HG03159 (cell line): ENCODE measurements at regions not wholly inside any gene's neighbourhood (a gene's known extent, or its start where the extent isn't known, plus 50 kb on each side); places are given as distances from the start of the nearest gene placed in this dataset.
"Not testable (repeated sequence)": the region's sequence is repeated elsewhere in the genome, so short reads cannot be mapped to it uniquely, and the experiment has no call there.

Experiments used
- ATAC-seq: cut with Tn5 transposase; IDR thresholded peaks from one replicate; pipeline ENCODE4 v1.9.1; 2021; ENCODE audit warnings: mild to moderate bottlenecking, moderate library complexity; ENCODE audit not compliant: unreplicated experiment

GRCh38 chr1:166685891-166686290, 153.4 kb upstream of the POGK start:
- not testable (repeated sequence) for ATAC-seq

GRCh38 chr1:166690596-166690995, 148.7 kb upstream of the POGK start:
- not testable (repeated sequence) for ATAC-seq

GRCh38 chr1:166691476-166691875, 147.8 kb upstream of the POGK start:
- ATAC-seq: no peak

DNA sequence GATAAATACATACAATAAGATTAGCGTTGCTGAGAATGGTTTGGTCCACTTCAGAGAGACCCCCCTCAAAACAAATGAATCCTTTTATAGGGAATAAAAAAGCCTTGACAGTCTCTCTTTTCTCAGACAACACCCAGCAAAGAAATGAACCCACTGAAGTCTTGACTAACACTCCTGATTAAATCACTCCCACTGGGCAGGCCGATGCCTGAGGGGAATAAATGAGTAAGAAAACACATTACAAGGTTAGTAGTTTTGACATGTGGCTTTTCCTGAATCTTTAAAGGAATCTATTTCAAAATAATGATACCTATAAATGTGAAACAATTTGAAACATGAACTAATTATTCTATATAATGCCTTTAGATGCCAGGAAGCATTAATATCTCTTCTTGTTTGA, 146.9 kb upstream of the POGK start:
- no peak for ATAC-seq

DNA sequence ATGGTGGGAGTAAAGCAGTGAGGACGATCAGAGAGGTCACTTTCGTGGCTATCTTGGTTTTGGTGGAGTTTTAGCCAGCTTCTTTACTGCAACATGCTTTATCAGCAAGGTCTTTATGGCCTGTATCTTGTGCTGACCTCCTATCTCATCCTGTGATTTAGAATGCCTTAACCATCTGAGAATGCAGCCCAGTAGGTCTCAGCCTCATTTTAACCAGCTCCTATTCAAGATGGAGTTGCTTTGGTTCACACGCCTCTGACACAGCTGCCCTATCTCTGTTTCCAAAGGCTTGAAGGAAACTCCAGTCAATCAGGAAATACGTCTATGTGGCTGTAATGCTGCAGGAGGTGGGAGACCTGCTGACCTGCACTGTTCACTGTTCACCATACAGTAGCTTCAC, 146.1 kb upstream of the POGK start:
- no peak for ATAC-seq

GRCh38 chr1:166693673-166694297, 145.5 kb upstream of the POGK start:
- no peak for ATAC-seq

DNA sequence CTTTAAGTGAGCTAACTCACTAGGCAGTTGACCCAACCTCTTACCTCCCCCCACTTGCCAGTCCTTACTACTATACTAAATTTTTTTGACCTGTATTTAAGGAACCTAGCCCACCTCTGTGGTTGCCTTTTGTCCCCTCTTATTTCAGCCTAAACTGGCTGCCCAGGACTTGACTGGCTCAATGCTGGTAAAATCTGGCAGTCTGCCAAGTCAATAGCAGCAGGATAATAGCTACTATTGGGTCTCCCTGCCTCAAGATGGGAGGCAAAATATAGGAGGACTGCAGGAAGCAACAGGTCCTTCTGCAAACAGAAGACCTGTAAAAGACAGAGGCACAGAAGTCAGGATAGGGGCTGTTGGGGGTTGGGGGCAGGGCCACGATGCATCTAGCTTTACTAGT, 144.2 kb upstream of the POGK start:
- no peak for ATAC-seq

GRCh38 chr1:166695834-166696233, 143.4 kb upstream of the POGK start:
- ATAC-seq: not testable (repeated sequence)

DNA sequence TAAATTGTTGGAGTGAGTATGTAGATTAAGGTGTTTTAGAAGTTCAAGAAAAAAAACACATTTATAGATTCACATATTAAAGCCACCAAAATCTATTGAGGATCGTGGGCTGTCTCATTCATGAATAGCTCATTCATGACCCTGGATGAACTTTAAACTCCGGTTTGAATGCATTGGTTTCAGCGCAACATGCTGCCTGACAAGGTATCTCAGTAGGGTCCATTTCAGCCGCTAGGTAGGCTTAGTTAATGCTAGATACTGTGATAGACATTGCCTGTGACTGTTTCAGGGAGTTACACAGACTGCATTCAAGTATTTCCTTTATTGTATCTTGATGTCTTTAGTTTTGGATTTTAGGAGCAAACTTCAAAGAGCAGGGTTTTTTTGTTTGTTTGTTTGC, 140.5 kb upstream of the POGK start:
- ATAC-seq: no peak

DNA sequence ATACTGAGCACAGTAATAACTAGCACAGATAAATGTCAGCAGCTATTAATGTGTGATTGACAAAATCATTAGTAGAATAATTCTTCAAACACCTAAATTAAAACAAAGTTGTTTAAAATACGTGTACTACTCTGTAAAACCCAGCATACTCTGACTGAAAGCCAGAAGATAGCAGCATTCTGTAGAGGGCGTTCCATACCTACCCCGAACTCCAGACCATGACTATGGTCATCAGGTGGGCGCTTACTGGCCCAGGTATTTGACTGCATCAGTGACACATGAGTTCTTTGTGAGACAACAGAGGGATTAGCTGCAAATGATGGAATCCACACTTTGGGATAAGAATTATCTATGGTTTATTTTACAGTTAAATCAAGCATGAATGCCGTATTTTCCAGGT, 139.7 kb upstream of the POGK start:
- no peak for ATAC-seq

DNA sequence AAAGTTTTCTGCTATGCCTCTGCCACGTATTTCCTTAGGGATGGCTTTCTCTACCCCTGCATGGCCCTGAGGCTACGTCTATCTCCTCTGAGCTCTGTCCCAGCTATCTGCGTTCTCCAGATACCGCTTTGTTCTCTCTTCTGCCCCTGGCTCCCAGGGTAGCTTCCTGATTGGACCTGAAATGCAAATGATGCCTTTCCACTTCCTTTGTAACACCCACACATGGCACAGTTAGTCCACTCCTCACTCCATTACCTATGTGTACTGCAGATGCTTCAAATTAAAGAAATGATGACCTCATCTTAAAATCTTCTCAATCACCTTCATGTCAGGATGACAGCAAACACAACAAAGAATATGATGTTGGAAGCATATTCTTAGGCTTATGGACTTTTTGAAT, 138.6 kb upstream of the POGK start:
- ATAC-seq: no peak

DNA sequence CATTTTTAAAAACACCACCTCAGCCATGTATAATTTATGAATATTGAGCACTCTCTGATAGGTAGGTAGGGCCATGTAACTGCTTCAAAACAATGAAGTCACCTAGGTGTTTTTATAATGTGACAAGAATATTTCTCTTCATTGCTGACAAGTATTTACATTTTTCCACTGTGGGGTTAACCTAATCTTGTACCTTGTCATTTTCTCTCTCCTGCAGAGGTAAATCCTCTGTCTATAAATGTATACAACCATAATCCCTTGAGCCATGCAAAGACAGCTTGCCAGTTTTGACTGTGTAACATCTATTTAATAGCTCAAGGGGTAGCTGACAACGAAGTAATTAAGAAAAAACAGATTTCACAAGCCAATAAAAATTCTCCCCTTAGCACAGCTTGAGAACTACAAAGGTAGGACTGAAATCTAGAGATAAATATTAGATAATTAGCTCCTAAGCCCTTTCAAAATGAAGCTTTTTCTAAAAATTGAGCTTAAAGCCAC, 137.6 kb upstream of the POGK start:
- ATAC-seq: no peak

GRCh38 chr1:166703141-166703540, 136.1 kb upstream of the POGK start:
- no peak for ATAC-seq

GRCh38 chr1:166703726-166704462, 135.4 kb upstream of the POGK start:
- ATAC-seq: no peak

DNA sequence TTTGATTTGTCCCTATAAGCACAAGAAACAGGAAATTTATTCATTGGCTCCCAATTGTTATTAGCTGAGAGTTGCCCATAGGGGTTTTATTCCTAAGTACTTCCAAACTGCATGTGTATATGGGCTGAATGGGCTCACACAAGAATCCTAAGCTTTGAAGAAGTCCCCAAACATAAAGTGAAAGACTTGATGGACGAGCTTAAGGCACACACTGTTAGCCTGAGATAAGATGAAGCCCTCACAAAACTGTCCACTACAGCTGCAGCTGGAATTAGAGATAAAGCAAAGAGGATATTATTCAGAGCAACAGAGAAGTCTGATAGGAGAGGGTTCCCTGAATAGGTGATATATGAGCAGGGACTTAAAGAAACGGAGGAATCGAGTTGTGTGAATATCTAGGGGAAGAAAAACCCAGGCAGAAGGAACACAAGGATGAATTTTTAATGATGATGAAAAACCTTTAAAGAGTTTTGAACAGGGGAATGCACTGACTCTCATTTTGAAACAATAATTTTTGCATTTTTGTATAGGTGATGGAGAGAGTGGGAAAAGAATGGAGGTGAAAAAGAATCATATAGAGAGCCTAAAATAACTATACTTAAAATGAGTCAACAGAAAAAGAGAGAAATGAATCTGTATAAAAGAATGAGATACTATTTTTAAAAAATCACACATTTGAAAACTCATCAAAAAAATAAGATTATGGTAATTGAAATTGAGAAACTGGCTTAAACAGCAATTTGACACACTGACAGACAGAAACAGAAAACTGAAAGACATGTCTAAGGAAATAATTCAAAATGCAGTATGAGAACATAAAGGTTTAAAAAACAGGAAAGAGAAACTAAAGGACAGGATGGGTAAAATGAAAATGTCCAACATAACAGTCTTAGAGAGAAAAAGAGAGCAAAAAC, 133.6 kb upstream of the POGK start:
- ATAC-seq: no peak

GRCh38 chr1:166716620-166717019, 122.7 kb upstream of the POGK start:
- ATAC-seq: no peak

- ATAC-seq: no peak
Observed at GRCh38 chr1:166721145-166721544, 118.1 kb upstream of the POGK start.

DNA sequence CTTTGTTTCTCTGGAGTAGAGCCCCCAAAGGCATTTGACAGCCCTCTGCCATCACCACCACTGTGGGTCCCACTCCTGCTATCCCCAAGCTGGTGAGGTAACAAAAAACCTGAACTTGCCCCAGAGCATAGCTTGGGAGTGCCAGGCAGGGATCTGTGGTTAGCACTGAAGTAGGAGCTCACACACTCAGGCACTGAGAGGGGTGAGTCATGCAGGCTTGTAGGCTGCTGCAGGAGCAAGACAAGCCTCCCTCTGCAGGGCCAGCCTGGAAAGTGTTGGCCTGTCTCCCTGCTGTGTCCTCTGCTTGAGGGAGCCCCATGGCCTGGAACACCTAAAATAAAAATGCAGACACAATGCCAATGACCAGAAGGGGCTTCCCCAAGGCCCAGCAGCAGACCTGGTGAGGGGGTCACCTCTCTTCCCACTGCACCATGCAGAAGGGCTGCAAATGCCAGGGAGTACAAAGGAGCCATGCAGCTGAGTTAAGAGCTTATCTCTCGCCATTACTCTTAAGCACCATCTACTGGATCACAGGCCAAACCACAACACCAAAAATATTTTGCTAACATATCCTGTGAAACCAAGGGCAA, 108.9 kb upstream of the POGK start:
- ATAC-seq: no peak

GRCh38 chr1:166738140-166738539, 101.1 kb upstream of the POGK start:
- ATAC-seq: no peak

- no peak for ATAC-seq
Observed at GRCh38 chr1:166738873-166739272, 100.4 kb upstream of the POGK start.

- no peak for ATAC-seq
Observed at GRCh38 chr1:166740668-166741276, 98.5 kb upstream of the POGK start.
